Activated B cell treated with CpG ODN at 0.5 μM for 24 hours (primary cell): ENCODE measurements at regions not wholly inside any gene's neighbourhood (a gene's known extent, or its start where the extent isn't known, plus 50 kb on each side); places are given as distances from the start of the nearest gene placed in this dataset.

Experiments used
- ATAC-seq: fragments of 200-7000 bp; cut with Tn5 transposase; one replicate; pipeline ENCODE4 v1.10.0; 2021; ENCODE audit warnings: low read depth, mild to moderate bottlenecking, moderate library complexity
- CTCF ChIA-PET: fragments of 350-600 bp; sonication (Branson Sonifier 250); formaldehyde crosslinking; loops from one replicate; lab custom pipeline; 2021; ENCODE audit warnings: antibody characterized with exemption; lab: Charles Lee
- POLR2A ChIA-PET: fragments of 350-600 bp; sonication (Branson Sonifier 250); formaldehyde crosslinking; loops from one replicate; lab custom pipeline; 2021; ENCODE audit warnings: antibody characterized with exemption; lab: Charles Lee
- DNase-seq: peaks from one replicate; pipeline ENCODE4 v3.0.0; 2022
- H3K27ac Mint-ChIP-seq: one replicate; pipeline ENCODE4 v1.8.0; 2020; ENCODE audit warnings: mixed read lengths
- H3K27me3 Mint-ChIP-seq: one replicate; pipeline ENCODE4 v1.8.0; 2021; ENCODE audit warnings: mixed read lengths
- H3K36me3 Mint-ChIP-seq: one replicate; pipeline ENCODE4 v1.8.0; 2021; ENCODE audit warnings: low read depth, mixed read lengths
- H3K4me1 Mint-ChIP-seq: one replicate; pipeline ENCODE4 v1.8.0; 2021; ENCODE audit warnings: mixed read lengths
- H3K4me3 Mint-ChIP-seq: one replicate; pipeline ENCODE4 v1.8.0; 2020; ENCODE audit warnings: mild to moderate bottlenecking, mixed read lengths
- H3K9me3 Mint-ChIP-seq: one replicate; pipeline ENCODE4 v1.8.0; 2020; ENCODE audit warnings: mixed read lengths
- intact Hi-C: fragments of 100-400 bp; cut with micrococcal nuclease; formaldehyde crosslinking; loops from one replicate; pipeline ENCODE4 v1.15.1; 2024
- TF ChIP-seq, protein P1 (sequence below): fragments of 200-600 bp; IDR thresholded peaks from one replicate; pipeline ENCODE4 v1.8.0; 2022; ENCODE audit warnings: antibody characterized with exemption, mild to moderate bottlenecking

DNA sequence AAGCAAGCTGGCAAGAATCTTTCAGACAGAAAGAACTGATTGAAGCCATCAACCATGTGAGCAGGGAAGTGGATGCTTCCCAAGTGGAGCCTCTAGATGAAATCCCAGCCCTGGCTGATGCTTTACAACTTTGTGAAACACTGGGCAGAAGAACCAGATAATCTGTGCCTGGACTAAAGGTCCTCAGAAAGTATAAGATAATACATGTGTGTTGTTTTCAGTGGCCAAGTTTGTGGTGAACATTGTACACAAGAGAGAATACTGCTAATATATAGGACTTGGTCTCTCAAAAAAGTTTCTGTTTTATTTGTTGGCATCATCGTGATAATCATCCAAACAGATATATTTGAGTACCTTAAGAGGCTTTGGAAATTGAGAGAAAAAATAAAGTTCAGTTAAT, 1367.8 kb upstream of the IGFBP7 start:
- H3K36me3 Mint-ChIP-seq, result no peaks in the 10 kb centered on the region
- peaks cover 2% of the 10 kb centered on the region for H3K9me3 Mint-ChIP-seq
- CTCF ChIA-PET, result no interaction called here
- no peaks in the 10 kb centered on the region for H3K27me3 Mint-ChIP-seq
- intact Hi-C loops, result no loop called here
- no peak overlapping the region for H3K27ac Mint-ChIP-seq
- H3K4me1 Mint-ChIP-seq, result no peaks in the 10 kb centered on the region
- TF ChIP-seq, protein P1, sequence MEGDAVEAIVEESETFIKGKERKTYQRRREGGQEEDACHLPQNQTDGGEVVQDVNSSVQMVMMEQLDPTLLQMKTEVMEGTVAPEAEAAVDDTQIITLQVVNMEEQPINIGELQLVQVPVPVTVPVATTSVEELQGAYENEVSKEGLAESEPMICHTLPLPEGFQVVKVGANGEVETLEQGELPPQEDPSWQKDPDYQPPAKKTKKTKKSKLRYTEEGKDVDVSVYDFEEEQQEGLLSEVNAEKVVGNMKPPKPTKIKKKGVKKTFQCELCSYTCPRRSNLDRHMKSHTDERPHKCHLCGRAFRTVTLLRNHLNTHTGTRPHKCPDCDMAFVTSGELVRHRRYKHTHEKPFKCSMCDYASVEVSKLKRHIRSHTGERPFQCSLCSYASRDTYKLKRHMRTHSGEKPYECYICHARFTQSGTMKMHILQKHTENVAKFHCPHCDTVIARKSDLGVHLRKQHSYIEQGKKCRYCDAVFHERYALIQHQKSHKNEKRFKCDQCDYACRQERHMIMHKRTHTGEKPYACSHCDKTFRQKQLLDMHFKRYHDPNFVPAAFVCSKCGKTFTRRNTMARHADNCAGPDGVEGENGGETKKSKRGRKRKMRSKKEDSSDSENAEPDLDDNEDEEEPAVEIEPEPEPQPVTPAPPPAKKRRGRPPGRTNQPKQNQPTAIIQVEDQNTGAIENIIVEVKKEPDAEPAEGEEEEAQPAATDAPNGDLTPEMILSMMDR, result no peak
- no peak overlapping the region for H3K4me3 Mint-ChIP-seq
- POLR2A ChIA-PET, result no interaction called here
- ATAC-seq, result no peak
- DNase-seq, result no peak

DNA sequence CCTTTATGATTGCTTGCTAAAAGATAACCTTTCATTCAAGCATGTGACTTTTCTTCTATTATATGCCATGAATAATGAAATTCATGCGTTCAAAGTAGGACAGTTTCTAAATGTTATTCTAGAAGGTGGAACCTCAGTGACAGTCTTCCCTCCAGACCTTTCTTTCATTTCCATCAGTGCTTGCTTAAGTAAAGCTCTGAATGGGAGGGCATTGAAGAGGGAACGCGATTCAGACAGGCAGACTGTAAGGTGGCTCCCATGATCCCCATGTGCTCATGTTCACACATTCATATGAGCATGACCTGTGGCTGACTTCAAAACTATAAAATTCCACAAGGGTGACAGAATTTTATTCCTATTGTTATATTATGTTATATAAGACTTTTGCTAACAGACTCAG, 1367.3 kb upstream of the IGFBP7 start:
- Mint-ChIP-seq H3K27me3 (no peaks in the 10 kb centered on the region), H3K9me3 (peaks cover 2% of the 10 kb centered on the region), H3K27ac (no peak overlapping the region), H3K36me3 (no peaks in the 10 kb centered on the region), H3K4me3 (no peak overlapping the region), H3K4me1 (no peaks in the 10 kb centered on the region)
- ChIA-PET POLR2A (no interaction called here), CTCF (no interaction called here)
- no peak for DNase-seq
- no peak for ATAC-seq
- intact Hi-C loops, result no loop called here
- TF ChIP-seq, protein P1, result no peak

DNA sequence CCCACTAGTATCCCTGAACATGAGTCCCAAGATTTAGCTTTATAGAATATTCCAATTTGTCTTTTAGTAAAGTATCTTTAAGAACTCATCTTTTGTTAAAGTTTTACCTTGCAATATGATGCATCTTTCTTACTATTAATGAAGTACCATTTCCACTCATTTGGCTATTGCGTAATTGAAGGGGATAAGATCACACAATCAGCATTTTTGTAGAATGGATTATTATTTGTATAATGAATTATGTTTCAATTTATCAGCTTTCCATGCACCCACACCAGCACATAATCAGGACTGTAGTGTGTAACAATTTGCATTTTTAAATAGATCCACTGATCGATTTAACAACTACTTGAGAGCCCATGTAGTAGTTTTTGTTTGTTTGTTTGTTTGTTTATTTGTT, 1364.9 kb upstream of the IGFBP7 start:
- intact Hi-C loops, result no loop called here
- ATAC-seq (no peak), DNase-seq (no peak)
- Mint-ChIP-seq H3K27me3 (no peaks in the 10 kb centered on the region), H3K4me3 (no peak overlapping the region), H3K27ac (no peak overlapping the region), H3K9me3 (no peaks in the 10 kb centered on the region), H3K4me1 (no peaks in the 10 kb centered on the region), H3K36me3 (no peaks in the 10 kb centered on the region)
- ChIA-PET CTCF (no interaction called here), POLR2A (no interaction called here)
- TF ChIP-seq, protein P1, result no peak

DNA sequence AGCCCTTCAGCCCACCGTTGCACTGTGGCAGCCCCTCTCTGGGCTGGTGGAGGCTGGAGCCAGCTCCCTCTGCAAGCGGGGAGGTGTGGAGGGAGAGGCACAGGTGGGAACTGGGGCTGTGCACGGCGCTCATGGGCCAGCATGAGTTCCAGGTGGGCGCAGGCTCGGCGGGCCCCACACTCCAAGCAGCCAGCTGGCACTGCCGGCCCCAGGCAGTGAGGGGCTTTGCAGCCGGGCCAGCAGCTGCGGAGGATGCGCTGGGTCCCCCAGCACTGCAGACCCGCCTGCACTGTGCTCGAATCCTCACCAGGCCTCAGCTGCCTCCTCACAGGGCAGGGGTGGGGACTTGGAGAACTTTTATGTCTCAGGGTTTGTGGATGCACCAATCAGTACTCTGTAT, 1354.8 kb upstream of the IGFBP7 start:
- Mint-ChIP-seq H3K4me1 (no peaks in the 10 kb centered on the region), H3K27me3 (no peaks in the 10 kb centered on the region), H3K27ac (no peak overlapping the region), H3K9me3 (peaks cover 5% of the 10 kb centered on the region), H3K4me3 (no peak overlapping the region), H3K36me3 (no peaks in the 10 kb centered on the region)
- DNase-seq, result no peak
- ChIA-PET CTCF (no interaction called here), POLR2A (no interaction called here)
- intact Hi-C loops, result no loop called here
- no peak for ATAC-seq
- TF ChIP-seq, protein P1, result no peak

DNA sequence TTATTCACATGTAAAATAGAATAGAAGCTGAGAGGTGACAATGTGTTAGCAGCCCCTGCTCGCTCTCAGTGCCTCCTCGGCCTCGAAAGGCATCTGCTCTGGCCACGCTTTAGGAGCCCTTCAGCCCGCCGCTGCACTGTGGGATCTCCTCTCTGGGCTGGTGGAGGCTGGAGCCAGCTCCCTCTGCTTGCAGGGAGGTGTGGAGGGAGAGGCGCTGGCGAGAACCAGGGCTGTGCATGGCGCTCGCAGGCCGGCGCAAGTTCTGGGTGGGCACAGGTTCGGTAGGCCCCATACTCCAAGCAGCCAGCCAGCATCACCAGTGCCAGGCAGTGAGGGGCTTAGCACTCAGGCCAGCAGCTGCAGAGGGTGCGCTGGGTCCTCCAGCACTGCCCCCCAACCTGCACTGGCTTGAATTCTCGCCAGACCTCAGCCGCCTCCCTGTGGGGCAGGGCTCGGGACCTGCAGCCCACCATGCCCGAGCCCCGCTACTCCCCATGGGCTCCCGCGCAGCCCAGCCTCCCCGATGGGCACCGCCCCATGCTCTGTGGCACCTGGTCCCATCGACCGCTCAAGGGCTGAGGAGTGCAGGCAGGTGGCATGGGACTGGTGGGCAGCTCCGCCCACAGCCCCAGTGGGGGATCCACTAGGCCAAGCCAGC, 1346.7 kb upstream of the IGFBP7 start:
- ChIA-PET CTCF (no interaction called here), POLR2A (no interaction called here)
- H3K4me3 Mint-ChIP-seq, result no peak overlapping the region
- intact Hi-C loops, result no loop called here
- ATAC-seq (no peak), DNase-seq (no peak)
- no peaks in the 10 kb centered on the region for H3K27me3 Mint-ChIP-seq
- H3K36me3 Mint-ChIP-seq, result no peaks in the 10 kb centered on the region
- H3K9me3 Mint-ChIP-seq, result peaks cover 4% of the 10 kb centered on the region
- TF ChIP-seq, protein P1, result no peak
- no peaks in the 10 kb centered on the region for H3K4me1 Mint-ChIP-seq
- no peak overlapping the region for H3K27ac Mint-ChIP-seq
